IPS-15b (cell line): ENCODE measurements at regions not wholly inside any gene's neighbourhood (a gene's known extent, or its start where the extent isn't known, plus 50 kb on each side); places are given as distances from the start of the nearest gene placed in this dataset.
"Not testable (repeated sequence)": the region's sequence is repeated elsewhere in the genome, so short reads cannot be mapped to it uniquely, and the experiment has no call there.

Source experiments
- H3K27me3 ChIP-seq: one replicate; pipeline ENCODE4 v1.6.1; 2013; ENCODE audit warnings: low read length; ENCODE audit not compliant: control insufficient read depth, insufficient read depth
- H3K36me3 ChIP-seq: one replicate; pipeline ENCODE4 v1.6.1; 2013; ENCODE audit warnings: low read length; ENCODE audit not compliant: control insufficient read depth, insufficient read depth
- H3K4me1 ChIP-seq: one replicate; pipeline ENCODE4 v1.6.1; 2013; ENCODE audit warnings: mild to moderate bottlenecking, low read length; ENCODE audit not compliant: control insufficient read depth, insufficient read depth
- H3K4me3 ChIP-seq: one replicate; pipeline ENCODE4 v1.5.1; 2013; ENCODE audit warnings: low read depth, low read length
- H3K9ac ChIP-seq: one replicate; pipeline ENCODE4 v1.6.1; 2013; ENCODE audit warnings: low read depth, mild to moderate bottlenecking, low read length
- H3K9me3 ChIP-seq: one replicate; pipeline ENCODE4 v1.6.1; 2013; ENCODE audit warnings: mild to moderate bottlenecking, low read length; ENCODE audit not compliant: control insufficient read depth, insufficient read depth

DNA sequence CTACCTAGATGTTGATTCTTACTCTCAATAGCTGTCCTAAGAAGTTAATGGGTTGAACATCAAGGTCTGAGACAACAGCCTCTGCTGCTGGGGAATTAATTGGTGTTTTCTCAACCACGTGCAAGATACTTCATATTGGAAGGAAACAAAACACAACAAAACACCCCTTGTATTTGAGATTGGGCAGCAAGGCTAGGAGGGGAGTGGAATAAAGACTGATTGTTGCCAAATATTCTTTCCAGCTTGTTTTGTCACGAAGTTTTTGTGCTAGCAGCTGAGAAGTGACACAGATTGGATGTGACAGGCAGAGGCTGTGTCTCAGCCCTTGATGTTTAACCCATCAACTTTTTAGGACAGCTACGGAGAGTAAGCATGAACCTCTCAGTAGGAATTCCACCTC, 808.4 kb downstream of the IGSF11 start:
- H3K4me3 ChIP-seq = no peak overlapping the region
- H3K27me3 ChIP-seq = no peaks in the 10 kb centered on the region
- no peaks in the 10 kb centered on the region for H3K4me1 ChIP-seq
- H3K9ac ChIP-seq = no peak overlapping the region
- H3K36me3 ChIP-seq = no peaks in the 10 kb centered on the region
- no peaks in the 10 kb centered on the region for H3K9me3 ChIP-seq

DNA sequence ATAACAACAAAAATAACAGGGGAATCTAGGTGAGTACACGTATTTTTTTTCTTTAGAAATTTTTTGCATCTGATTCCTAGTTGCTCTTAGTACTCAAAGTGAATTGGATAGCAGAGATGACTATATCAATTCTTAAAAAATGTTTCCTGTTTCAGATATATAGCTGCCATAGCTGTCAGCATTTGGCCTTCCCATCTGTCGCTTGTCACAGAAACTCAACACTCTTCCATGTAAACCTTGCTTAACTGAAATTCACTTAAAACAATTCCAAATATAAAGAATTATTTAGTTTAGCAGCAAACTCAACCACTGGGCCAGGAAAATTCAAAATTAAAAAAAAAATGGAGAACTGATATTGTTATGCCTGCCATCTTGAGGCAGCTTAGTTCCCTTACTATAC, 807.5 kb downstream of the IGSF11 start:
- no peaks in the 10 kb centered on the region for H3K9me3 ChIP-seq
- no peaks in the 10 kb centered on the region for H3K4me1 ChIP-seq
- H3K36me3 ChIP-seq = no peaks in the 10 kb centered on the region
- H3K27me3 ChIP-seq = no peaks in the 10 kb centered on the region
- H3K9ac ChIP-seq = no peak overlapping the region
- H3K4me3 ChIP-seq = no peak overlapping the region

DNA sequence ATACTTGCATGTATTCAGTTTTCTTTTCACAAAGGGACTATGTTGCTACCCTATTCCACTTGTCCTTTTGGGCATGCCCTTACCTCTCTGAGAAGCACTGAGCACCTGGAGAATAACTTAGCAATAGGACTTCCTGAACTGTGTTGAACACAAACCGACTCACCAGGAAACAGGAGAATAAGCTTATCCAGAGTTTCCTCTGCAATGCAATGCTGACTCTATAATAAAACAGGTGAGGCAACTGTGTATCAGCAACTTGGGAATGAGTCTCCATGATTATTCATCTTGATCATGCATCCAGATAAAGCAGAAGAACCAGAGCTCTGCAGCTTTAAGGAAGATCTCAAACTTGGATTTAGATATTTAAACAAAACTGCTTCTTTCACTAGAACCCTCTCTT, 806.5 kb downstream of the IGSF11 start:
- no peaks in the 10 kb centered on the region for H3K27me3 ChIP-seq
- H3K9ac ChIP-seq = no peak overlapping the region
- no peaks in the 10 kb centered on the region for H3K36me3 ChIP-seq
- H3K4me3 ChIP-seq = no peak overlapping the region
- no peaks in the 10 kb centered on the region for H3K9me3 ChIP-seq
- H3K4me1 ChIP-seq = no peaks in the 10 kb centered on the region

DNA sequence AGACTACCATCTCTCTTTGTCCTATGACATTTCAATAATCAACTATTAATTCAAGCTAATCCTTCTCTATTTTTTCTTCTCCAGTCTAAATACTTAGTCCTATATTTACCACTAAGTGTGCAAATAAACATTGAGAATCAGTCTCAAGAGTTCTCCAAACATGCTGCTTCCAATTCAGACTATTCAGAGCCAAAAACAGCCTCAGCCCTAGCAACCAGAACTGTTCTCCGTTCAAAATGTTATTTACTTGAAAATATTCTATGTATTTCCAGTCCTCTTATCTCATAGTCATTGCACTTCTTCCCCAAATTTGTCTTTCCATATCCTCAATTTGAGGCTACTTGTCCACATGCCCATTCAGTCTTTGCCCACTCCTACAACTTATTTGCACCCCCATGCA, 805.5 kb downstream of the IGSF11 start:
- Histone ChIP-seq H3K27me3 (no peaks in the 10 kb centered on the region), H3K4me1 (no peaks in the 10 kb centered on the region), H3K36me3 (no peaks in the 10 kb centered on the region), H3K9me3 (no peaks in the 10 kb centered on the region), H3K9ac (no peak overlapping the region), H3K4me3 (no peak overlapping the region)

DNA sequence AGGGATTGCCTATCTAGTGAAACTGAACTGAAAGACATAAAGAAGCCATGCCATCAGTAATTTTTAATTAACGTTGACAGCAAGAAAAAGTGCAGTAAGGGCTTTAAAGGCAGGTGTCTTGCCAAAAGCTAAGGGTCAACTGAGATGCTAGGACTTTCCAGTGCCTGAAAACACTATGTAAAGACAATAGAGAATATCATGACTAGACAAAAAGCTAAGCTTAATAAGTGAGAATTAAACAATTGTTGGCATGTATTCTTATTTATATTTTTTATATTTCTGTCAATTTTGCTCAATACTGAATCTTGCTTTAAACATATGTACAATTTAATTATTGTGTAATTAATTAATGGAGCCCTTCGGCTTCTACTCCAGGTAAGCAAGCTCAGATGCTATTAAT, 803.1 kb downstream of the IGSF11 start:
- H3K9me3 ChIP-seq = no peaks in the 10 kb centered on the region
- H3K9ac ChIP-seq = no peak overlapping the region
- H3K4me3 ChIP-seq = no peak overlapping the region
- H3K4me1 ChIP-seq = no peaks in the 10 kb centered on the region
- H3K27me3 ChIP-seq = no peaks in the 10 kb centered on the region
- H3K36me3 ChIP-seq = no peaks in the 10 kb centered on the region

DNA sequence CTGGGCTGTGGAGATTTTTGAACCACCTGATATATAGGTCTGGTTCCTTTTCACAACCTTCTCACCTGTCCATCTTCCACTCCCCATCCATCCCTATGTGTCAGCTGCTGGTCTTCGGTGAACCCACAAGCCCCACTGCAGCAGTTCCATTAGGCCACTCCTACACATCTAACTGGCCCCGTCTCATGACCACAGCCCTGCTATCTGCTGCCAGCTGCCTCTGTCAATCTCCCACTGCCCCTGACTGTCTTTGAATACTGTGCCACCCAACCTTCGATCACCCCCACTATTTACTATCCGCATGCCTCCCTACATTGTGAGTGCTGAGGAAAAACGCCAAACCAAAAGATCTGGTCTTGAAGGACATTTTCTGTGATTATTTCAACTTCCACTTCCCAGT, 795.4 kb downstream of the IGSF11 start:
- Histone ChIP-seq H3K27me3 (no peaks in the 10 kb centered on the region), H3K9ac (no peak overlapping the region), H3K9me3 (no peaks in the 10 kb centered on the region), H3K36me3 (no peaks in the 10 kb centered on the region), H3K4me1 (no peaks in the 10 kb centered on the region), H3K4me3 (no peak overlapping the region)

DNA sequence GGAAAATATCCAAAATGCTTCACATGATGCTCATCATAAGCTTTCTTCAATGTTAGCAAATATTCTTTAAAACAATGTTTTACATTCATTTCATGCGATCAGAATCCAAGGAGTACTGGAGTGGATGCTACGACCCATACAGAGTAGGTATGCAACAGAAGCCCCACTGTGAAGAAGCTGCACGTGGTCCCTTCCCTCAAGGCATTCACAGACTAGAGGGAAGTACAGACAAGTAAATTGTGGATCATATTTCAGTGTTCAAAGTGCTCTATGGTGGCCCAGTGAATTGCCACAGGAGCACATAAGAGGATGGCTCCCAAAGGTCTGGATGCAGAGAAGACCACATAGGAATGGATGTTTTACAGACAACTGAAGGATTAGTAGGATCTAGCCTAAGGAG, 789.9 kb downstream of the IGSF11 start:
- H3K27me3 ChIP-seq = no peaks in the 10 kb centered on the region
- no peaks in the 10 kb centered on the region for H3K36me3 ChIP-seq
- H3K4me1 ChIP-seq = no peaks in the 10 kb centered on the region
- no peaks in the 10 kb centered on the region for H3K9me3 ChIP-seq
- H3K4me3 ChIP-seq = no peak overlapping the region
- no peak overlapping the region for H3K9ac ChIP-seq

DNA sequence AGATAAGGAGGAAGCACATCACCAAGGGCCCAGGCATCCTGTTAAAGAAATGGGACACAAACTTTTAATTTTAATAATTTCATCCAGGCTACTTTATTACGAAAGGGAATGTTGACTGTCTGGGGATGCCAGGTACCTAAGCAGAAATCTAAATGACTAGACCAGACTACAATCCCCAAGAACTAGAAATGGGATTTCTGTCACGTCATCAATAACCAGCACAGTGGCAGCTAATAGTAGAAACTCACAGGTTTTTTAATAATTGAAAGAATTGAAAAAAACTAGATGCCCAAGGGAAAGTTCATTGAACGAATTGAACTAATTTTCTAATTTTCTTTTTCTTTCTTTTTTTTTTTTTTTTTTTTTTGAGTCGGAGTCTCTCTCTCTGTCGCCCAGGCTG, 789.3 kb downstream of the IGSF11 start:
- Histone ChIP-seq H3K9ac (no peak overlapping the region), H3K4me3 (no peak overlapping the region), H3K4me1 (no peaks in the 10 kb centered on the region), H3K27me3 (no peaks in the 10 kb centered on the region), H3K36me3 (no peaks in the 10 kb centered on the region), H3K9me3 (no peaks in the 10 kb centered on the region)

DNA sequence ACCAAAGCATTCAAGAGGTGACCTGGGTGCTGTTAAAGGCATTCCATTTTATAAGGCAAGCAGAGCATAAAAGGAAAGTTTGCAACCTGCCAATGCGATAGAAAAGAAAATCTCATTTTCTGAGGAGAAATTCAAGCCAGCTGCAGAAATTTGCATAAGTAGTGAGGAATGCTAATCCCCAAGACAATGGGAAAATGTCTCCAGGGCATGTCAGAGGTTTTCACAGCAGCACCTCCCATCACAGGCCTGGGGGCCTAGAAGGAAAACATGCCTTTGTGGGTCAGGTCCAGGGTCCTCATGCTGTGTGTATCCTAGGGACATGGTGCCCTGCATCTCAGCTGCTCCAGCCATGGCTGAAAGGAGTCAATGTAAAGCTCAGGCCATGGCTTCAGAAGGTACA, 775.8 kb downstream of the IGSF11 start:
- not testable (repeated sequence) for H3K4me1 ChIP-seq, H3K9ac ChIP-seq, H3K4me3 ChIP-seq, H3K36me3 ChIP-seq, H3K9me3 ChIP-seq, H3K27me3 ChIP-seq

DNA sequence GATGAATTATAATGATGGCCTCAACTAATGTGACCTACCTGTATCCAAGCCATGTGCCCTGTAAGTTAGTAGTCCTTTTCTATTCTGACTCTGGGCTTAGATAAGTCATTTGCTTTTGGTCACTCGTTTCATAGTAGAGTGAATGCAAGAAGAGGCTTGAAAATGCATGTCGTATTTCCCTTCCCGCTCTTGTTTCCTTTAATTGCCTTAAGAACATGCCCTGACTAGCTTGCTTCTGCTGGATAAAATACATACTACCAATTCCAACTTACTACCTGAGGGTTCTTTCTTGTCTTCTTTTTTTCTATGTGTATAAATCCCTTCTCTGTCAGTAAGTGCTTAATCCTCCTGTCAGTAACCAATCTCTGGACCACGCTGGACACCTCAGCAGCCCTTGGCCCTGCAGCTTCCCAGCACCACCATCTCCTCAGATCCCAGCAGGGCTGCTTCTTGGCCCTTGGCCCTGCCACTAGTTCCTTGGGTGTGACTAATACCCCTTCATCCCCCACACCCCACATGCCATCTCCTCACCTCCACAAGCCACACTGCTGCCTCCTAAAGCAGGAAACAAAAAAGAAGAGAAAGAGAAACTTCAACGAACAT, 771.7 kb downstream of the IGSF11 start:
- H3K4me1 ChIP-seq = no peaks in the 10 kb centered on the region
- H3K4me3 ChIP-seq = no peak overlapping the region
- no peaks in the 10 kb centered on the region for H3K9me3 ChIP-seq
- no peaks in the 10 kb centered on the region for H3K36me3 ChIP-seq
- no peak overlapping the region for H3K9ac ChIP-seq
- no peaks in the 10 kb centered on the region for H3K27me3 ChIP-seq

DNA sequence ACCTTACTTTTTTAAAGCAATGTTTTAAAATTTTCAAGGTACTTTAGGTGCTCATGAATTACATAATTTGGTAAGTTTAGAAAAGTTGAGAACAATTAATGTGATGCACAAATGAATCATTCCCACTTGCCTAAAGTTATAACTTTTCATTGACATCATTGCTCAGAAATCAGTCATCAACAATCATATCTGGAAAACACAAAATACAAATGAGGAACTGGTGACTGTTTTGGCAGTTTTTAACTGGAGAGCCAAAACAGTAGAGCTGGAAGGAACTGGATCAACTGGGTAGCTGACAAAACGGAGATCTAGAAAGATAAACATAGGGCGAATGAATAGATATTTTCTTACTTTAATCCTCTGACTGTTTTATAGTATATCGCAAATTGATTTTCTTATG, 767.1 kb downstream of the IGSF11 start:
- no peaks in the 10 kb centered on the region for H3K27me3 ChIP-seq
- H3K9ac ChIP-seq = no peak overlapping the region
- no peak overlapping the region for H3K4me3 ChIP-seq
- no peaks in the 10 kb centered on the region for H3K4me1 ChIP-seq
- H3K36me3 ChIP-seq = no peaks in the 10 kb centered on the region
- no peaks in the 10 kb centered on the region for H3K9me3 ChIP-seq

DNA sequence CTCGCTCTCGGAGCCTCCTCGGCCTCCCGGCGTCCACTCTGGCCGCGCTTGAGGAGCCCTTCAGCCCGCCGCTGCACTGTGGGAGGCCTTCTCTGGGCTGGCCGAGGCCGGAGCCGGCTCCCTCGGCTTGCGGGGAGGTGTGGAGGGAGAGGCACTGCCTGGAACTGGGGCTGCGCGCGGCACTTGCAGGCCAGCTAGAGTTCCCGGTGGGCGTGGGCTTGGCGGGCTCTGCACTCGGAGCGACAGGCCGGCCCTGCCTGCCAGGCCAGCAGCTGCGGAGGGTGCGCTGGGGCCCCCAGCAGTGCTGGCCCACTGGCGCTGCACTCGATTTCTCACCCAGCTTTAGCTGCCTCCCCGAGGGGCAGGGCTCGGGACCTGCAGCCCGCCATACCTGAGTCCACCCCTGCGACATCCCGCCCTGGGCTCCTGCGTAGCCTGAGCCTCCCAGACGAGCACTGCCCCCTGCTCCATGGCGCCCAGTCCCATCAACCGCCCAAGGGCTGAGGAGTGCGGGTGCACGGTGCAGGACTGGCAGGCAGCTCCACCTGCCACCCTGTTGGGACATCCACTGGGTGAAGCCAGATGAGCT, 765.0 kb downstream of the IGSF11 start:
- Histone ChIP-seq H3K9me3 (no peaks in the 10 kb centered on the region), H3K36me3 (no peaks in the 10 kb centered on the region), H3K4me3 (no peak overlapping the region), H3K27me3 (no peaks in the 10 kb centered on the region), H3K9ac (no peak overlapping the region), H3K4me1 (no peaks in the 10 kb centered on the region)
